Neuronal stem cell (in vitro differentiated cells): ENCODE measurements at regions not wholly inside any gene's neighbourhood (a gene's known extent, or its start where the extent isn't known, plus 50 kb on each side); places are given as distances from the start of the nearest gene placed in this dataset.

Experiments
- DNase-seq: peaks from one replicate; pipeline ENCODE4 v3.0.0-alpha.2; 2013; ENCODE audit warnings: low spot score
- H2AFZ ChIP-seq: one replicate; pipeline ENCODE4 v1.6.1; 2013; ENCODE audit warnings: mild to moderate bottlenecking, low read length, inconsistent platforms
- H2AK5ac ChIP-seq: 2 replicates; pipeline ENCODE4 v1.6.1; 2013; ENCODE audit warnings: low read depth, mild to moderate bottlenecking, inconsistent platforms, low read length, moderate library complexity, mixed read lengths
- H2BK120ac ChIP-seq: 2 replicates; pipeline ENCODE4 v1.6.1; 2013; ENCODE audit warnings: low read depth, mild to moderate bottlenecking, inconsistent platforms, low read length, moderate library complexity, mixed read lengths
- H2BK12ac ChIP-seq: one replicate; pipeline ENCODE4 v1.6.1; 2013; ENCODE audit warnings: low read length, inconsistent platforms
- H2BK15ac ChIP-seq: 2 replicates; pipeline ENCODE4 v1.6.1; 2013; ENCODE audit warnings: mild to moderate bottlenecking, low read length, inconsistent platforms, mixed read lengths
- H2BK5ac ChIP-seq: one replicate; pipeline ENCODE4 v1.6.1; 2013; ENCODE audit warnings: inconsistent platforms, mild to moderate bottlenecking, low read length, moderate library complexity
- H3K14ac ChIP-seq: one replicate; pipeline ENCODE4 v1.6.1; 2013; ENCODE audit warnings: low read length, inconsistent platforms
- H3K18ac ChIP-seq: 2 replicates; pipeline ENCODE4 v1.6.1; 2013; ENCODE audit warnings: low read length, inconsistent platforms
- H3K23ac ChIP-seq: 2 replicates; pipeline ENCODE4 v1.6.1; 2013; ENCODE audit warnings: low read depth, mild to moderate bottlenecking, mixed read lengths, low read length, inconsistent platforms; ENCODE audit not compliant: poor library complexity
- H3K27ac ChIP-seq: replicated peaks from 3 replicates; pipeline ENCODE4 v1.5.1; 2013; ENCODE audit warnings: low read length, inconsistent platforms
- H3K27me3 ChIP-seq, 3 experiments: 2 replicates each; pipeline ENCODE4 v1.6.1; 2013; ENCODE audit warnings: low read length in 3 of 3, mild to moderate bottlenecking in 2 of 3, inconsistent platforms in 1 of 3, low read depth in 1 of 3, mixed read lengths in 1 of 3, moderate library complexity in 1 of 3; ENCODE audit not compliant: control insufficient read depth in 3 of 3, insufficient read depth in 3 of 3
- H3K36me3 ChIP-seq, 2 donors: replicated peaks in 1 of 2; 2 replicates each; pipeline ENCODE4 v1.6.1; 2013; ENCODE audit warnings: low read length in 2 of 2; ENCODE audit not compliant: control insufficient read depth in 2 of 2, insufficient read depth in 2 of 2
- H3K4ac ChIP-seq: 2 replicates; pipeline ENCODE4 v1.6.1; 2013; ENCODE audit warnings: inconsistent platforms, mild to moderate bottlenecking, low read length, moderate library complexity
- H3K4me1 ChIP-seq, 2 donors: 1 replicate in 1 of 2; 2 replicates in 1 of 2; pipeline ENCODE4 v1.6.1; 2013; ENCODE audit warnings: low read length in 2 of 2, low read depth in 1 of 2; ENCODE audit not compliant: control insufficient read depth in 2 of 2, insufficient read depth in 1 of 2
- H3K4me2 ChIP-seq: one replicate; pipeline ENCODE4 v1.6.1; 2013; ENCODE audit warnings: mild to moderate bottlenecking, low read length, inconsistent platforms; ENCODE audit not compliant: insufficient read depth, poor library complexity, severe bottlenecking
- H3K4me3 ChIP-seq, 2 donors: 2 replicates each; pipeline ENCODE4 v1.5.1; 2013; ENCODE audit warnings: low read length in 2 of 2, mild to moderate bottlenecking in 2 of 2, inconsistent platforms in 1 of 2, moderate library complexity in 1 of 2
- H3K79me1 ChIP-seq: one replicate; pipeline ENCODE4 v1.6.1; 2013; ENCODE audit warnings: low read depth, mild to moderate bottlenecking, inconsistent platforms, low read length, moderate library complexity
- H3K9ac ChIP-seq: one replicate; pipeline ENCODE4 v1.6.1; 2013; ENCODE audit warnings: mild to moderate bottlenecking, low read depth, low read length, inconsistent platforms; ENCODE audit not compliant: poor library complexity
- H3K9me3 ChIP-seq, 2 donors: replicated peaks in 1 of 2; 2 replicates each; pipeline versions ENCODE3 to v1.6.1; 2013; ENCODE audit warnings: low read length in 2 of 2, mild to moderate bottlenecking in 2 of 2, inconsistent platforms in 1 of 2, low read depth in 1 of 2, mixed read lengths in 1 of 2, moderate library complexity in 1 of 2; ENCODE audit not compliant: control insufficient read depth in 2 of 2, insufficient read depth in 1 of 2
- H4K8ac ChIP-seq: one replicate; pipeline ENCODE4 v1.6.1; 2013; ENCODE audit warnings: low read depth, mild to moderate bottlenecking, inconsistent platforms, low read length, moderate library complexity
- H4K91ac ChIP-seq: one replicate; pipeline ENCODE4 v1.6.1; 2013; ENCODE audit warnings: low read length, low read depth, mild to moderate bottlenecking, inconsistent platforms; ENCODE audit not compliant: poor library complexity
- WGBS, 2 donors: extraction: QIAGEN DNeasy Blood & Tissue Kit; methylation state at CpG; one replicate each; pipeline ENCODE4 v1.1.7; 2013; ENCODE audit warnings: missing lambda C conversion rate in 2 of 2, mixed read lengths in 1 of 2; ENCODE audit not compliant: insufficient read length in 2 of 2, insufficient replicate concordance in 1 of 2; ENCODE audit errors: extremely low coverage in 2 of 2; 5-methylcytosine and 5-hydroxymethylcytosine counted together

- no CpG with 5 or more reads among the region's 4 CpGs for WGBS, 2 donors
- peaks cover 0 to 4% of the 10 kb centered on the region in 2 donors for H3K4me1 ChIP-seq
- H3K4ac ChIP-seq, result no peak overlapping the region
- no peak overlapping the region for H2AFZ ChIP-seq
- H2BK5ac ChIP-seq, result no peak overlapping the region
- H2BK15ac ChIP-seq, result no peak overlapping the region
- no peaks in the 10 kb centered on the region for H3K79me1 ChIP-seq
- H2AK5ac ChIP-seq, result no peak overlapping the region
- no peak overlapping the region for H3K4me3 ChIP-seq
- H4K91ac ChIP-seq, result no peak overlapping the region
- H3K18ac ChIP-seq, result no peak overlapping the region
- H3K23ac ChIP-seq, result no peak overlapping the region
- no peak overlapping the region for H2BK120ac ChIP-seq
- H3K36me3 ChIP-seq, result no peaks in the 10 kb centered on the region
- H3K4me2 ChIP-seq, result no peak overlapping the region
- DNase-seq, result no peak
- no peak overlapping the region for H3K27ac ChIP-seq
- H3K9ac ChIP-seq, result no peak overlapping the region
- H3K9me3 ChIP-seq, result no peaks in the 10 kb centered on the region
- no peak overlapping the region for H3K14ac ChIP-seq
- no peak overlapping the region for H2BK12ac ChIP-seq
- no peak overlapping the region for H4K8ac ChIP-seq
- H3K27me3 ChIP-seq, result peaks cover 0 to 13% (median 0%) of the 10 kb centered on the region in 3 experiments
These were observed 339.6 kb downstream of the ZNF536 start for GRCh38 chr19:30711826-30712225.

GRCh38 chr19:30711296-30711695 lies 339.1 kb downstream of the ZNF536 start:
- no peak overlapping the region for H4K91ac ChIP-seq
- no peak overlapping the region for H3K23ac ChIP-seq
- H2BK120ac ChIP-seq, result no peak overlapping the region
- no peak for DNase-seq
- no peak overlapping the region for H2AK5ac ChIP-seq
- no peaks in the 10 kb centered on the region for H3K9me3 ChIP-seq
- no peak overlapping the region for H2BK12ac ChIP-seq
- no peak overlapping the region for H2BK15ac ChIP-seq
- H3K4me3 ChIP-seq, result no peak overlapping the region
- H3K27me3 ChIP-seq, result peaks cover 0 to 13% (median 0%) of the 10 kb centered on the region in 3 experiments
- no peak overlapping the region for H3K14ac ChIP-seq
- H3K18ac ChIP-seq, result no peak overlapping the region
- no CpG with 5 or more reads among the region's 17 CpGs for WGBS, 2 donors
- no peak overlapping the region for H3K9ac ChIP-seq
- H3K4me1 ChIP-seq, result peaks cover 0 to 4% of the 10 kb centered on the region in 2 donors
- peak overlapping the region; percentile 49 for H2AFZ ChIP-seq
- H2BK5ac ChIP-seq, result no peak overlapping the region
- H3K79me1 ChIP-seq, result no peaks in the 10 kb centered on the region
- no peak overlapping the region for H4K8ac ChIP-seq
- H3K4me2 ChIP-seq, result no peak overlapping the region
- H3K27ac ChIP-seq, result no peak overlapping the region
- H3K4ac ChIP-seq, result no peak overlapping the region
- H3K36me3 ChIP-seq, result no peaks in the 10 kb centered on the region

GRCh38 chr19:30710721-30711120 lies 338.5 kb downstream of the ZNF536 start:
- Histone ChIP-seq H2BK120ac (no peak overlapping the region), H3K27me3 (peaks cover 0 to 13% (median 0%) of the 10 kb centered on the region in 3 experiments), H3K18ac (peak overlapping the region; percentile 70), H3K9me3 (no peaks in the 10 kb centered on the region), H2AFZ (no peak overlapping the region), H3K36me3 (no peaks in the 10 kb centered on the region), H2BK5ac (no peak overlapping the region), H3K9ac (no peak overlapping the region), H4K91ac (no peak overlapping the region), H3K27ac (no peak overlapping the region), H3K79me1 (no peaks in the 10 kb centered on the region), H3K14ac (no peak overlapping the region), H3K4ac (no peak overlapping the region), H3K23ac (no peak overlapping the region), H3K4me1 (peaks cover 0 to 4% of the 10 kb centered on the region in 2 donors), H3K4me3 (no peak overlapping the region), H2BK12ac (no peak overlapping the region), H3K4me2 (no peak overlapping the region), H2AK5ac (no peak overlapping the region), H4K8ac (no peak overlapping the region), H2BK15ac (no peak overlapping the region)
- WGBS, 2 donors, result no CpG with 5 or more reads among the region's 12 CpGs
- DNase-seq, result no peak

GRCh38 chr19:30708416-30709178 lies 336.4 kb downstream of the ZNF536 start:
- Histone ChIP-seq H2AK5ac (no peak overlapping the region), H2BK120ac (no peak overlapping the region), H2BK5ac (no peak overlapping the region), H3K9me3 (no peaks in the 10 kb centered on the region), H3K23ac (no peak overlapping the region), H4K8ac (no peak overlapping the region), H2BK12ac (no peak overlapping the region), H3K9ac (no peak overlapping the region), H3K4me3 (no peak overlapping the region), H3K14ac (no peak overlapping the region), H2AFZ (no peak overlapping the region), H3K4me2 (no peak overlapping the region), H3K4ac (no peak overlapping the region), H3K18ac (no peak overlapping the region), H3K79me1 (no peaks in the 10 kb centered on the region), H3K4me1 (peaks cover 0 to 4% of the 10 kb centered on the region in 2 donors), H2BK15ac (no peak overlapping the region), H4K91ac (no peak overlapping the region), H3K36me3 (no peaks in the 10 kb centered on the region), H3K27me3 (peaks cover 0 to 13% (median 0%) of the 10 kb centered on the region in 3 experiments), H3K27ac (no peak overlapping the region)
- DNase-seq, result no peak
- no CpG with 5 or more reads among the region's 11 CpGs for WGBS, 2 donors
